GM20431 (cell line): ENCODE measurements at regions not wholly inside any gene's neighbourhood (a gene's known extent, or its start where the extent isn't known, plus 50 kb on each side); places are given as distances from the start of the nearest gene placed in this dataset.
"Not testable (repeated sequence)": the region's sequence is repeated elsewhere in the genome, so short reads cannot be mapped to it uniquely, and the experiment has no call there.

Experiments used
- in situ Hi-C: fragments of 300-500 bp; cut with MseI, MboI; formaldehyde crosslinking; loops from one replicate; pipeline ENCODE4 v1.15.0; 2020; ENCODE audit warnings: low sequenced_read_pairs; ENCODE audit not compliant: unreplicated experiment

- in situ Hi-C loops: loop anchor here (25.0 kb wide), 1 partner anchor 353 kb away; no protein-coding TSS in a partner anchor
Observed at GRCh38 chr1:10865518-10866320, 69.3 kb upstream of the CASZ1 start.

DNA sequence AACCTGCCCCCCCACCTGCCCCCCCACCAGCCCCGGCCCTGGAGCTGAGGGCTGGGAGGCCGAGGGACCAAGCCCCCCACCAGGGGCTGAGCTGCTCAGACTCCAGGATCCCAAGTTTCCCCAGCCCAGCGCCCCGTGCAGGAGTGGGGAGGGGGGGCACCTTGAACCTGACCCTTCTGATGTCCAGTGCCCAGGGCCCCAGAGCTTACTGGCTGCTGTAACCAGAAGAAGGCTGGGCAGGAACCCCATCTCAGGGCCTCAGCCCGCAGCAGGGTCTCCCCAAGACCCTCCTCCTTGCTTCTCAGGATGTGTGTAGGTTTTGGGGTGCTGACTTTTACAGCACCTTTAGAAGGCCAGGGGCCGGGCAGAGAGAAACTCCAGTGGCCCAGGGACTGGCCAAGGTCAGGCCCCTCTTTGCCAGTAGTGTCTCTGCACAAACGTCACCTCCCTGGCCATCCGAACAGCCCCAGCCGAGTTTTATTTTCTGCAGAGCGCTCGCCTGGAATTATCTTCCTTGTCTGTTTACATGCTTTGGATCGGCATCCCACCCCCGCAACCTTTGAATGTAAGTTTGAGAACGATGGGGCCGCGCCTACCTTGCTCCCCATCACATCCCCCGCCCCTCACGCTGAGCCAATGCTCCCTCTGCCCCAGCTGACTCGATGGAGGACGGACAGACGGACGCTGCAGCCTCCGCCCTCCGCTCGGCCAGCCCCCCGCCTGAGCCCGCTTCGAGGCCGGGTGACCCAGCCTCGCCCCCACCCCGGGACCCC, 70.1 kb upstream of the CASZ1 start:
- in situ Hi-C loops: loop anchor here (25.0 kb wide), 1 partner anchor 354 kb away; no protein-coding TSS in a partner anchor

DNA sequence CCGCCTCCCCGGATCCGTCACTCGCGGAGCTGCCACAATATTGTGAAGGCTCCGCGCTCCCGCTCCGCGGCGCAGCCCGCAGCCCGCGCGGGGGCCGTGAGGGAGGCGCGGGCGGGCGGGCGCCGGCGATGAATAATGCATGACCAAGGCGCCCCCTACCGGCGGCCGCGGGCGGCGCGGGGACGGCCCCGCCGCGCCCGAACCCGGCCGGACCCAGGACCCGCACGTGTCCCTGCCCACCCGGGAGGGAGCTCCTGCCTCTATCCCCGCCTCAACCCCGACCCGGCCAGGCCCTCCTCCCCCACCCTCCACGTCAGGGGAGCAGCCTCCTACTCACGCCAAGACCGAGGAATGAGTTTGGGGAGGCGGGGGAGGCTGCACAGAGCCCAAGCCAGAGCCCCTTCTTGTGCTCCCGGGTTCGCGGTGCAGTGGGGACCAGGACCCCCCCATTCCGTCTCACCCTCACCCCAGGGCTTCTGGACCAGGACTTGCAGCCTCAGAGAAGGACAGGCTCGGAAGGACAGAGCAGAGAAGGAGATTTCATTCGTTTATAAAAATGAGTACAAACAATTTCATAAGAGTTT, 70.8 kb upstream of the CASZ1 start:
- in situ Hi-C loops: loop anchor here (25.0 kb wide), 1 partner anchor 355 kb away; no protein-coding TSS in a partner anchor

GRCh38 chr1:10867914-10868598, 71.6 kb upstream of the CASZ1 start:
- in situ Hi-C loops: loop anchor here (25.0 kb wide), 1 partner anchor 356 kb away; no protein-coding TSS in a partner anchor

- in situ Hi-C loops: loop anchor here (25.0 kb wide), 1 partner anchor 356 kb away; no protein-coding TSS in a partner anchor
Observed at GRCh38 chr1:10868599-10868965, 72.1 kb upstream of the CASZ1 start.

DNA sequence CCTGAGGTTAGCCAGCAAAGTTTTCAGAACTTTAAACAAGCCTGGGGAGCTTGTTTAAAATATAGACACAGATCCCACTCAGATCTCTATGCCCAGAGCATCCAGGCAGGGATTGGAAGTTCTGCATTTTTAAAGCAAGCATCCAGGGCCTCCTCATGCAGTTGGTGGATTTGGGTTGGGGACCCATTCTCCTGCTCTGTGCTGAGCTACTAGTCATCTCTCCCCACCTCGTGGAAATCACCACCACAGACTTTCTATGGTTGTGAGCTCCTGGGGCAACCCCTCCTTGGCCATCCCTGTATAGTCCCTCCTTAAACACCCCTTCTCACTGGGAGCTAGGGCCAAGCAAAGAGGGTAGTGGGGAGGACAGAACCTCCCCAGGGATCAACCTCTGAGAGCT, 73.5 kb upstream of the CASZ1 start:
- in situ Hi-C loops: loop anchor here (25.0 kb wide), 1 partner anchor 358 kb away; no protein-coding TSS in a partner anchor

DNA sequence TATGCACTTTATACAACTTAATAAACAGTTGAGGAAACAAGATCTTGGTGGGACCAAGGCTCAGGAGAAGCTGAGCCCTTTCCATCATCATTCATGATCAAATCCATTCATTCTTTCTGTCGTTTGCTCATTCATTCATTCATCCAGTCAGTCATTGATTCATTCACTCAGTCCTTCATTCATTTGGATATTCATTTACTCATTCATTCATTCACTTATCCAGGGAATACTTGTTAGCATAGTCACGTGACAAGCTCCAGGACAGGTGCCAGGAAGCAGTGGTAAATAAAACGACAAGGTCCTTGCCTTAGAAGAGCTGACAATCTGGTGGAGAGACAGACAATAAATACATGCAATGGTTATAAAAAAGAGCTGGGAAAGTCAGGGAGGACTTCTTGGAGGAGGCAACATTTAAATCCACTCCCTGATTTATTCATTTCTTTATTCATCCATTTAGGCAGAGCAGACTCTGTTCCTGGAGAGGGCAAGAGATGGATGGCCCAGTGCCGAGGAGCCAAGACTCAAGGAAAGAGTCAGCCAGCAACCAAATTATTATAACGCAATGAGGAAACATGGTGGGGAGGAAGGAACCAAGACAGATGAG, 74.1 kb upstream of the CASZ1 start:
- in situ Hi-C loops: loop anchor here (25.0 kb wide), 1 partner anchor 358 kb away; no protein-coding TSS in a partner anchor

- in situ Hi-C loops: loop anchor here (25.0 kb wide), 1 partner anchor 361 kb away; no protein-coding TSS in a partner anchor
Observed at GRCh38 chr1:10873189-10873588, 76.7 kb upstream of the CASZ1 start.

DNA sequence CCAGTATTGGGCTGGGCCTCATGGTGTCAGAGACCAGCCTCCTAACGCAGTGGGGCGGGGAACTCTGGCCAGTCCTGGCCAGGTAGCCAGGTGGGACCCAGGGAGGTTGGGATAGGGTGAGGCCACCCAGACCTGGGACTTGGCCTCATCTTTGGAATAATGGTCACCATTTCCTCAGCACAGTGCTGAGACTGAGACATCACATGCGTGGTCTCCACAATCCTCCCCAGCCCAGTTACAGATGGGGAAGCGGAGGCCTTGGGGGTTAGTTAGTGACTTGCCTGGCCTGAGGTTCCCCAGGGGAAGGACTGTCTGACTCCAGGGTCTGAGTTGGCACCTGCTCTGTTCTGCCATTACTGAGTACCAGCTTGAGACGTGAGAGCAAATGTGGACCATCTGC, 77.9 kb upstream of the CASZ1 start:
- in situ Hi-C loops: loop anchor here (25.0 kb wide), 1 partner anchor 362 kb away; no protein-coding TSS in a partner anchor

GRCh38 chr1:10877894-10878293, 81.4 kb upstream of the CASZ1 start:
- in situ Hi-C loops: no loop called here

GRCh38 chr1:10878469-10878868, 82.0 kb upstream of the CASZ1 start:
- in situ Hi-C loops: no loop called here

GRCh38 chr1:10880063-10880462, 83.6 kb upstream of the CASZ1 start:
- in situ Hi-C loops: no loop called here

GRCh38 chr1:10881046-10881445, 84.6 kb upstream of the CASZ1 start:
- in situ Hi-C loops: no loop called here

DNA sequence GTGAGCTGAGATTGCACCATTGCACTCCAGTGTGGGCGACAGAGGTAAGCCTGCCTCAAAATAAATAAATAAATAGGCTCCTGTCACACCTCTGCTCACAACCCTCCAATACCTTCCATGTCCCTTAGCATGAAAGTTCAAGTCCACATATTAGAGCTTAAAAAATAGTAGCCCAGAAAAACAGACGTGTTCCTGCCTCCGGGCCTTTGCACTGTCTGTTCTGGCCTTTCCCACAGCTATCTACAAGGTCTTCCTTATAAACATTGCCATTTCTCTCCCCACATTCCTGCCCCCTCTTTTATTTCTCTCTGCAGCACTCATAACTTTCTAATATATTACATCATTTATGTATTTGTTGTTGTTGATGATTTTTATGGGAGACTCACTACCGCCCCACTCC, 85.6 kb upstream of the CASZ1 start:
- in situ Hi-C loops: no loop called here

GRCh38 chr1:10887032-10887431, 90.6 kb upstream of the CASZ1 start:
- in situ Hi-C loops: not testable (repeated sequence)

- in situ Hi-C loops: no loop called here
Observed at GRCh38 chr1:10888291-10888690, 91.8 kb upstream of the CASZ1 start.

DNA sequence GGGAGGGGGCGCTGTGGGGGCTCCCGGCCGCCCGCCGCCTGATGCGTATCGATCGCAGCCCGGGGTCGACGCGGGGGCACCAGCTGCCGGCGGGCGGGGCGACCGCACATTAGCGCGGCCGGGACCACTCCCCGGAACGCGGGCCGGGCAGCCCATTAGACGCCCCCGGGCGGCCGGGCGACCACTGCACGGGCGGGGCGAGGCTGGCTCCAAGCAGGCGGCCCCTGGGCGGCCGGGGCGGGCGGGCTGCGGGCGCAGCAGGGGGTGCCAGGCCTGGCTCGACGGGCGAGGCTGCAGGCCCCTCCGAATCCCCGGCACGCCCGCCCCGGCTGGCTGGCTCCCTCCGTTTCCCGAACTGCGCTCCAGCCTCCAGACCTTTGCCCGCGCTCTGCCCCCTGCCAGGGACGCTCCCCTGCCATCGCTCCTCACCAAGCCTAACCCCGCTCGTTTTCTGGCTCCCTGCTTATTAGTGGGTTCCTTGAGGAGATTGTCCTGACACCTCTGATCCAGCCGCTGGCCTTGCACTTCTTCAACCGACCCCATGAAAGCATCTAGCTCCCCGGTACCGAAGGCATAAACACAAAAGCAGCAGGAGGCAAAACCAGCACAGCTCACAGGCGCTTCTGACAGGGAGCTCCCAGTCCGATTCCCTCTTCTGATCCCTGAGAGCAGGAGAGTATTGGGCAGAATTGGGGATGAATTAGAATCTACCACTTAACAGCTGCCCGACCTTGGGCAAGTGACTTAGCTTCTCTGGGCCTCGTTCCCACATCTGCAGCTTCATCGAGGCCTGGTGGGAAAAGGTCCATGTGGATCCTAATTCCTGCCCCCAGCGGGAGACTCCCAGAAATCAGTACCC, 92.6 kb upstream of the CASZ1 start:
- in situ Hi-C loops: no loop called here

DNA sequence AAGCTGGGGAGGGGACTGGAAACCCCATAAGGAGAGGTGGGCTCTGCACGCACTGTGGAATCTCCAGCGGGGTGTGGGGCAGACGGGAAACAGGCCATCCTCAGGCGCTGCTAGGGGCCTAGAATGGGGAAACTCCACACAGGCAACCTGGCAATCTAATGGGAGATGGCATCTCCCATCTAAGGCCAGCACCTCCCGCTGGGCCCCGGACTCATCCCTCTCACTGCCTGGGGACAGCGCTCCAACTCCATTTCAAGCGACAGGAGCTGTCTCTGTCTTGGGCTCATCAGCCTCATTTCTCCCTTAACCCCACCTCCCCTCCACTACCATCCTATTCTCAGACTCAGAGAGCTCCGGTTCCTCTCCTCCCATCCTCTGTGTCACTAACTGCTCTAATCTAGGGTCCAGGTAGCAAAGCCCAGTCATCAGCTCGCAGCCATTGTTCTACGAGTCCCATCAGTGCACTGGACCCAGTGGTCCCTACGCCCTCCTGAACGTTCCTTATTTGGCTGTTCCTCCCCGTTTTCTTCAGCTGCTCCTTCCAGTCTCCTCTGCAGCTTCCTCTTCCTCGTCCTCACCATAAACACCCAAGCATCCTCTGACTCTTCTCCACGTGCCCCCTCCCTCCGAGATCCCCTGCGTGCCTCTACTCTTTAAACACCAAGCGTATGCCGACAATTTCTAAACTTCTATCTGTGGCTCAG, 93.4 kb upstream of the CASZ1 start:
- in situ Hi-C loops: no loop called here
